ENCODE measurements at regions not wholly inside any gene's neighbourhood (a gene's known extent, or its start where the extent isn't known, plus 50 kb on each side); places are given as distances from the start of the nearest gene placed in this dataset.

- no peak for TF ChIP-seq EZH2 (IDR thresholded peaks at IDR 0.05; ENCODE audit: insufficient read depth, poor library complexity, severe bottlenecking)
- no peak for TF ChIP-seq EZH2phosphoT487 (IDR thresholded peaks at IDR 0.05; ENCODE audit: insufficient read depth, low read depth)
These were observed 59.9 kb upstream of the DTNBP1 start for GRCh38 chr6:15722731-15723130.

Measured in GM23248 (cell line).